Thyroid gland (tissue), 4 donors: ENCODE measurements at regions not wholly inside any gene's neighbourhood (a gene's known extent, or its start where the extent isn't known, plus 50 kb on each side); places are given as distances from the start of the nearest gene placed in this dataset.
"Not testable (repeated sequence)": the region's sequence is repeated elsewhere in the genome, so short reads cannot be mapped to it uniquely, and the experiment has no call there.

Experiments used
- DNase-seq, 2 donors: peaks; one replicate each; pipeline ENCODE4 v3.0.0-alpha.2; 2019
- H3K27ac ChIP-seq, 3 donors: fragments of 200-600 bp; sonication (generic); 1 replicate in 2 of 3; 2 replicates in 1 of 3; pipeline ENCODE4 v1.5.1; 2016 to 2019; ENCODE audit warnings: mild to moderate bottlenecking in 1 of 3, moderate library complexity in 1 of 3
- H3K27me3 ChIP-seq: fragments of 200-600 bp; sonication (generic); one replicate; pipeline ENCODE4 v1.5.1; 2019
- H3K36me3 ChIP-seq, 2 donors: fragments of 200-600 bp; sonication (generic); one replicate each; pipeline ENCODE4 v1.5.1; 2016 to 2019
- H3K4me1 ChIP-seq, 2 donors: fragments of 200-600 bp; sonication (generic); one replicate each; pipeline ENCODE4 v1.5.1; 2017 to 2019
- H3K4me3 ChIP-seq, 3 donors: fragments of 200-600 bp; sonication (generic); replicated peaks in 1 of 3; 1 replicate in 2 of 3; 2 replicates in 1 of 3; pipeline ENCODE4 v1.5.1; 2016; ENCODE audit warnings: mild to moderate bottlenecking in 1 of 3
- H3K9me3 ChIP-seq: fragments of 200-600 bp; sonication (generic); one replicate; pipeline ENCODE4 v1.5.1; 2017
- CTCF ChIP-seq, 6 experiments: fragments of 200-600 bp in 3 of 6; fragments of 450-650 bp in 3 of 6; sonication (generic) in 3 of 6; IDR thresholded peaks; one replicate each; pipeline ENCODE4 v1.5.1; 2016 to 2019; ENCODE audit warnings: antibody characterized with exemption in 6 of 6, mild to moderate bottlenecking in 2 of 6, inconsistent platforms in 1 of 6, moderate library complexity in 1 of 6
- POLR2A ChIP-seq, 2 donors: fragments of 450-650 bp; IDR thresholded peaks; one replicate each; pipeline ENCODE4 v1.6.1; 2017; ENCODE audit warnings: antibody characterized with exemption in 2 of 2, mild to moderate bottlenecking in 2 of 2, moderate library complexity in 1 of 2
- WGBS, 2 donors: methylation state at CpG; one replicate each; pipeline ENCODE4 v1.1.5; 2017; 5-methylcytosine and 5-hydroxymethylcytosine counted together
- intact Hi-C: fragments of 100-400 bp; cut with DNase I; formaldehyde crosslinking; loops from one replicate; pipeline ENCODE4 v1.15.1; 2023

DNA sequence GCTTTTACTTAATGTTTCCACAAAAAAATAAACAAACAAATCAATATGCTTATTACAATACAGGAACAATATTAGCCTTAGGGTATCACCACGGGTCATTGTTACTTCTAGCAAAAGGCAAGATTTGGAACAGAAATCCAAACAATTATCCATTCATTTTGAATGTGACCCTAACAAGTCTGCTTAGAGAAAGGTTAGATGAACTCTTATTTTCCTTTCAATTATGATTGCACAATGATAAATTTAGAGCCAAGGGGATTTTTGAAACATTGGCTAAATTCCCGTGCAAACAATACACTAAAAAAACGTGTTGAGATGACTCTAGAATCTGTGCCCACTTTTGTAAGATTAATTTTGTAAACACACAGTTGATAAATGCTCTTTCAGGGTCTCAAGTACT lies 474.7 kb downstream of the PCDH7 start:
- DNase-seq: no peak
- no peaks in the 10 kb centered on the region for H3K4me1 ChIP-seq
- H3K9me3 ChIP-seq: no peaks in the 10 kb centered on the region
- TF ChIP-seq CTCF (IDR thresholded peaks at IDR 0.05) (no peak), POLR2A (IDR thresholded peaks at IDR 0.05) (no peak)
- intact Hi-C loops: no loop called here
- H3K36me3 ChIP-seq: no peaks in the 10 kb centered on the region
- WGBS, 2 donors: 57 to 67% methylated on average over 3 of the region's 3 CpGs
- H3K4me3 ChIP-seq: no peak overlapping the region
- no peak overlapping the region for H3K27ac ChIP-seq
- H3K27me3 ChIP-seq: no peaks in the 10 kb centered on the region

- H3K36me3 ChIP-seq: no peaks in the 10 kb centered on the region
- H3K4me1 ChIP-seq: no peaks in the 10 kb centered on the region
- no peak overlapping the region for H3K27ac ChIP-seq
- DNase-seq: no peak
- no peaks in the 10 kb centered on the region for H3K9me3 ChIP-seq
- TF ChIP-seq CTCF (IDR thresholded peaks at IDR 0.05) (no peak), POLR2A (IDR thresholded peaks at IDR 0.05) (no peak)
- H3K4me3 ChIP-seq: no peak overlapping the region
- intact Hi-C loops: no loop called here
- H3K27me3 ChIP-seq: no peaks in the 10 kb centered on the region
- WGBS, 2 donors: 93 to 99% methylated on average over 5 of the region's 5 CpGs
Observed at GRCh38 chr4:31199644-31200043, 479.5 kb downstream of the PCDH7 start.

DNA sequence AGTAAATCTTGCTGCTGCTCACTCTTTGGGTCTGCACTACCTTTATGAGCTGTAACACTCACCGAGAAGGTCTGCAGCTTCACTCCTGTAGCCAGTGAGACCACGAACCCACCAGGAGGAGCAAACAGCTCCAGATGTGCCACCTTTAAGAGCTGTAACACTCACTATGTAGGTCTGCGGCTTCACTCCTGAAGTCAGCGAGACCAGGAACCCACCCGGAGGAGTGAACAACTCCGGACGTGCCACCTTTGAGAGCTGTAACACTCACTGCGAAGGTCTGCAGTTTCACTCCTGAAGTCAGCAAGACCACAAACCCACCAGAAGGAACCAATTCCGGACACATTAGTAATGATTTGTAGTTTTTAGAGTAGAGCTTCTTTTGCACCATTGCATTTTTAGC lies 481.9 kb downstream of the PCDH7 start:
- DNase-seq, H3K4me3 ChIP-seq, H3K36me3 ChIP-seq, H3K9me3 ChIP-seq, H3K4me1 ChIP-seq, intact Hi-C loops, H3K27me3 ChIP-seq, H3K27ac ChIP-seq: not testable (repeated sequence)
- WGBS, 2 donors: 93 to 94% methylated on average over 9 of the region's 9 CpGs

DNA sequence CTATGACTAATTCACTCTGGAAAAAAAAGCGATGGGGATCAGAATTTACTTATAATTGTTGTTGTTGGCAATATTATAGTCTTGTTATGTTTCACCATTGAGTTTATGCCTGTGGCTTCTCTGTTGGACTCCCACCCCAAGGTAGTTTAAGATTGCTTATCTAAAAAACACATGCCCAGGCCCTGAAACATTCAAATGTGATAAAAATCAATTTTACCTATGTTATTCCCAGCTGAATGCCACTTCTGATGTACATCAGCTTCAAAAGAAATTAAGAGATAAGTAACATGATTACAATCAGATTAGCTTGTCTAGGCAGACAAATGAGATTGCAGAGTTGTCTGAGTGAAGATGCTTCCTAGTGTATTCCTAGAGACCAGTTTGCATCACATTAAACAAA lies 484.7 kb downstream of the PCDH7 start:
- WGBS, 2 donors: 86 to 91% methylated on average over 1 of the region's 1 CpG
- H3K36me3 ChIP-seq: no peaks in the 10 kb centered on the region
- no peak for DNase-seq
- intact Hi-C loops: no loop called here
- H3K4me1 ChIP-seq: no peaks in the 10 kb centered on the region
- H3K9me3 ChIP-seq: no peaks in the 10 kb centered on the region
- no peak overlapping the region for H3K4me3 ChIP-seq
- H3K27me3 ChIP-seq: no peaks in the 10 kb centered on the region
- H3K27ac ChIP-seq: no peak overlapping the region
- no peak for TF ChIP-seq CTCF (IDR thresholded peaks at IDR 0.05)
- no peak for TF ChIP-seq POLR2A (IDR thresholded peaks at IDR 0.05)

DNA sequence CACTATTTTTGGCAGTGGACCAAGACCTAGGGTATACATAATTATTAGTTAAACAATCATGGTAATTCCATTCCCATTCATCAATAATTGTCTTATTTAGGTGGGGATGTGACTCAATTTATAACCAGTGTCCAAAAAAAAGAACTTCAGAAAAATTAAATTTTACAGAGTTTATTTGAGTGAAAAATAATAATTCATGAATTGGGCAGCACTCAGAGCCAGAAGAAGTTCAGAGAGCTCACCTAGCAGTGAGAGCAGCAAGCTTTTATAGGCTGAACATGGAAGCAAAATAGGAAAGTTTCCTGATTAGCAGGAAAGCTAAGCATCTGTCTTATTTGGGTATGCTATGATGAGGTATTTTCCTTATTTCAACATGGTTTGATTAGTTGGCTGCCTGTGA lies 500.8 kb downstream of the PCDH7 start:
- intact Hi-C loops: no loop called here

More for the DNA sequence above, 500.8 kb downstream of the PCDH7 start:
- Histone ChIP-seq H3K4me1 (no peaks in the 10 kb centered on the region), H3K36me3 (no peaks in the 10 kb centered on the region), H3K4me3 (no peak overlapping the region), H3K27ac (no peak overlapping the region), H3K27me3 (no peaks in the 10 kb centered on the region), H3K9me3 (no peaks in the 10 kb centered on the region)
- DNase-seq: no peak
- TF ChIP-seq POLR2A (IDR thresholded peaks at IDR 0.05) (no peak), CTCF (IDR thresholded peaks at IDR 0.05) (no peak)
